GM11168 (cell line): ENCODE measurements at regions not wholly inside any gene's neighbourhood (a gene's known extent, or its start where the extent isn't known, plus 50 kb on each side); places are given as distances from the start of the nearest gene placed in this dataset.

Experiments
- in situ Hi-C: fragments of 300-500 bp; cut with MboI; formaldehyde crosslinking; loops from one replicate; pipeline ENCODE4 v1.12.0; 2022; ENCODE audit warnings: low sequenced_read_pairs; ENCODE audit not compliant: unreplicated experiment

DNA sequence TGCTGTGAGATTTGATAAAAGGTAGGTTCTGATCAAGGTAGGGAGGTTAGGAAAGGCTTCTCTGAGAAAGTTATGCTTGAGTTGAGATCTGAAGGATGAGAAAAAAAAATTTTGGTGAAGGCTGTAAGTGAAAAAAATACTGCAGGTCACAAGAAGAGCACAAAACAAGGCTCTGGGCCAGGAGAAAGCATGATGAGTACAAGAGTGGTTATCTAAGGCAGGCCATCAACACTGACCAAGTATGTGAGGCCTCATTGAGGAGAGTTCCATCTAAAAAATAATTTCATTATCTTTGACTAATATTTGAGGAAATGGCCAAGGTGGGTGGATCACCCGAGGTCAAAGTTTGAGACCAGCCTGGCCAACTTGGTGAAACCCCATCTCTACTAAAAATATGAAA lies 71.6 kb upstream of the SLC4A4 start:
- in situ Hi-C loops: loop anchor here (25.0 kb wide), 1 partner anchor 445 kb away; no protein-coding TSS in a partner anchor

DNA sequence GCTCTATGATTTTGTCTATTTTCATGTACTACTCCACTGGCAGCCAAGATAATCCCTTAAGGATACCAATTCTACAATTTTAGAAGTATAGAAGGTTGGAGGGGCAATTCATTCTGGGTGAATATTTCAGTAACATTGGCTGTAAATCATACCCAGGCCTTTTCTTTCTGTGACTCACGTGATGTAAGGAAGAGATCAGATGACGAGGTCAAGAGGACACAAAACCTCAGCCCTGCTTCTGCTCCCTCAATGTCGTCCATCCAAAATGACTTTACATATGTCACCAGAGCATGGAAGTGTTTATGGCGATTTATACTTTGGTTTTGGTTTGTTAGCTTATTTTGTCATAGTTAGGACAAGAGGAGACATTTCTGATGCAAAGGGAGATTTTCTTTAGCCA lies 70.7 kb upstream of the SLC4A4 start:
- in situ Hi-C loops: loop anchor here (25.0 kb wide), 1 partner anchor 444 kb away; no protein-coding TSS in a partner anchor

DNA sequence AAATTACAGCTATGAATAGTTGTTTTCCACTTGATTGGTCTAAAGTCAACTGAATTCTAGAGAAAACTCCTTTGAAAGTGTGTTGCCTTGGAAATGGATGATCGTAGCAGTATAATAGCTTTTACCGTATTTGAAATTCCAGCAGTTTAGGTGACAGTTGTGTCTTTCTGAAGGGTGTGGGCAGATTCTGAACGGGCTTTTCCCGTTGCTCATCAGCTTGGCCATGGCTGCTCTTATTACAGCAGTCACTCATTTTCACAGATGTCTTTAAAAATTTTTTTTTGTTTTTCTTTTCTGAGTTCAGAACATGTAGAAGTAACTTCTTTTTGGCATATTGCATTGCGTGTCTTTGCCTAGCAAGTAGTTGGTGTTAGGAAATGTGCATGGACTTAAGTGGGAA lies 69.6 kb upstream of the SLC4A4 start:
- in situ Hi-C loops: loop anchor here (25.0 kb wide), 1 partner anchor 443 kb away; no protein-coding TSS in a partner anchor

DNA sequence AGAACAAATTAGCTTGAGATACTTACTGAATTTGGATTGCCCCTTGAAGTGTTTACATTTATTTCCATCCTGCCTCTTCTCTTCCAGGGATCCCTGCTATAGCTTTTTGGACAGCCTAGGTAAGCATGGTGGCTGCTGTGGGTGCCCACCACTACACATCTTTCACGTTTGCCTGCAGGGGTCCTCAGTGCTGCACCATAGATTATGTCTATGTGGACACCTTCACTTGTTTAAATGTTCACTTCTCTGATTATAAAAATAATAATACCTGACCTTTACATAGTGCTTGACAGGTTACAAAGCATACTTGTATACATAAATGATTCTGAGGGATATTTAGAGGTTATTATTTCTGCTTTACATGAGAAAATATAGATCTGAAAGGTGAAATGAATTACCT lies 67.9 kb upstream of the SLC4A4 start:
- in situ Hi-C loops: loop anchor here (25.0 kb wide), 1 partner anchor 441 kb away; no protein-coding TSS in a partner anchor

DNA sequence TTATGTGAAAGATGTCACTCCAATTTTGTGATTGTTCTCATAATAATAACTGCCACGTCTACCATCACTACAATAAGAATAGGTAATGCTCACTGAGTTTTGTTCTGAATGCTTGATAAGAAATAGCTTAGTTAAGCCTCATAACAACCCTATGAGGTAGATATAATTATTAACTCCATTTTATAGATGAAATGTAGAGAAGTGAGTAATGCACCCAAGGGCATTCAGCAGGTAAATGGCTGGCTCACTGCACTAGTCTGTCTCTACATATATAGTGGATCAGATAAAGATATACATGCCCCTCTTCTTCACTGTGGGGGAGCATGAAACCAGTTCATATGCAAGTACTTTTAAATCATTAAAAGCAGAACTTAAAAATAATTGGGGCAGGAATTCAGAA lies 65.8 kb upstream of the SLC4A4 start:
- in situ Hi-C loops: loop anchor here (25.0 kb wide), 1 partner anchor 439 kb away; no protein-coding TSS in a partner anchor

DNA sequence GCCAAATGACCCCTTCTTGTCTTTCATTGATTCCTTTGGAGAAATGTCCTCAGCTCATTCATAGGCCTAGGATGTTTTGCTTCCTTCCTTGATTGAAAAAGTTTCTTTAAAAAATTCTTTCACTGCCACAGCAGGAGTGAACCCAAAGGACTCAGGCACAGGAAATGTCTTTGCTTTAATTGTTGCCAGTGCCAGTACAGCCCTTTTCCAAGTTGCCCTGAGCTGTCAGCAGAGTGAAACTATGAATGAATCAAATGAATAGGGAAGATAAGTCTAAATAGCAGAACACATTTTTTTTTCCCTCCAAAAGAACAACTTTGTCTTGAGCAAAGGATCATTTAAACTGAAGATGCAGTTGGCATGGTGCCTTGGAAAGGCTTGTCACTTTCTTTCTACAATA lies 63.8 kb upstream of the SLC4A4 start:
- in situ Hi-C loops: no loop called here

DNA sequence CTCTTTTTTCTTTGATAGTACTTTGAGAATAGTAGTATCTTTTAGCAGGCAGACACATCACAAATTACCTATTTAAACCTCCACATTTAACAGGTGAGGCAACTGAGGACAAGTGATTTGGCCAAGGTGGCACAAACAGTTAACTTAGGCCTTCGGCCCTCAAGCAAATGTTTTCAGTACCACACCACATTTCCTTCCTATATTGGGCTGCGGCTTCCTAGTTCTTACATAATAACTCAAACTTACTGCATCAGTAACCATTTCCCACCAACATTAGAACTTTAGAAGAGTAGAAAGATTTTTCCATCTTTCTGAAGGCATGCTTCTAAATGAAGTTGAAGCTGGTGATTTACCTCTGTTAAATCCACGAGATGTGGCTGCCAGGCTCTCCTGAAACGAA lies 63.2 kb upstream of the SLC4A4 start:
- in situ Hi-C loops: no loop called here

DNA sequence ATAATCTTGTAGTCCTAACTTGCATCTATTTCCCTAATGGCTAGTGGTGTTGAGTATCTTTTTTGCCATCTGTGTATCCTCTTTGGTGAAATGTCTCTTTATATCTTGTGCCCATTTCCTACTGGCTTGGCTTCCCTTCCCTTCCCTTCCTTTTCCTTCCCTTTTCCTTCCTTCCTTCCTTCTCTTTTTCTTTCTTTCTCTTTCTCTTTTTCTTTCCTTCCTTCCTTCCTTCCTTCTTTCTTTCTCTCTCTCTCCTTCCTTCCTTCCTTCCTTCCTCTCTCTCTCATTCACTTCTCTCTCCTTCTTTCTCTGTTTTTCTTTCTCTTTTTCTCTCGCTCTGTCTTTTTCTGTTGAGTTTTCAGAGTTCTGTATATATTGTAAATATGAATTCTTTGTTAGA lies 61.5 kb upstream of the SLC4A4 start:
- in situ Hi-C loops: no loop called here

DNA sequence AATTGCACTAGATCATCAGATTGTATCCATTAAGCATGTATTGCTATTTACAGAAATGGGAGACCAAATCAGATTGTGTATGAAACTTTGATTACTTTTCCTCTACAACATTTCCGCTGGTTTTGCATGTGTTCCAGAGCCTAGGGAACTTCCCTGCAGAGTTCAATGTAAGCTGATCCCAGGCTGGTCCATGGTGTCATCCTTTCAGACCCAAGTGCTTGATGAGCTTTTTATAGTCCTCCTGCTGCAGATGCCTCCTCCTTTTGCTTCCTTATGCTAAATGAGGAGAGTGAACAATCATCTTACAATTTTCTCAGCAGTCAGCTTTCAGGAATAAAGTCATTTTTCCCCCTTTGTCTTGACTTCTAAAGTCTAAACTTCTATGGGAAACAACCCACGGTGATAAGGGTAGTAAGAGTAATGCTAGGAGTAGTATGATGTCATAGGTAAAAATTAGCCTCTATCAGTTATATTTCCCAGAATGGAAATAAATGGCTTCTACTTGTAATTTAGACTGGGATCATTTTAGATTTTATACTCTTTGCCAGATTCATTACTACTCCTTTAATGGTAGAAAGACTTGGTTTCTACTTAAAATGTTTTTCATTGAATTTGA lies 55.1 kb upstream of the SLC4A4 start:
- in situ Hi-C loops: no loop called here

DNA sequence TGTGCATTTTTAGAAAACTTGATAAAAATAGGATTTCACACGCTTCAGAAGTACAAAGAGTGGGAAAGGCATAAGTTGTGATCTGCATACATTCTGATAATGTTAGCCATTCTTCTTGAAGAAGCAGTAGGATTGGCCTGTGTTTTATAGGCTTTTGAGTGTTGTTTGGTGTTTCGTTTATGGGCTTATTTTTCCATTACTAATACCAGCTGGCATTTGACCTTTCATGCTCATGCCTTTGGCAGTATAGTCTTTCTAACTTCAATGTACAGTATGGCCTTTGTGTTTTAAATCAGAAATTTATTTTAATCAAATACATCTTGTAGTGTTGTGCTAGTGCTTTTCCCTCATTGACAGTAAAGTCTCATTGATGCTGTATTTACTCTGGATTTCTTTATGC lies 51.5 kb upstream of the SLC4A4 start:
- in situ Hi-C loops: no loop called here

DNA sequence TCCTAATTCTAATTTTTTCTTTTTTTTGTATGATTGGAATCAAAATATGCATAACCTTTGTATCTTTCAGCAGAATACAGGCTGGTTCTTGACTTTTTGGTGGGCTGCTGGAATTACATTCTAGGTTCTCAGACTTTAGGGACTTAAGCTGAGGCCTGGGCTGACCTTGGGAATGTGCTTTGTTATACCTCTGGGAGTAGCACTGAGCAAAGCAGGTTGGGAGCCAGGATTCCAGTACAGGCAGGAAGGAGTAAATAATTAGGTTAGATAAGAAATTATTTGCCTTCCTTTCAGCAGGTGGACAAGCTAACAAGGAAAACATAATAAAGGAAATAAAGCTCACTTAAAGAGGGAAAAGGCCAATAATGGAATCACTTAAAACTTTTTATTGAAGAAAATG lies 49.9 kb upstream of the SLC4A4 start:
- in situ Hi-C loops: no loop called here
